GM21825 (cell line): ENCODE measurements at regions not wholly inside any gene's neighbourhood (a gene's known extent, or its start where the extent isn't known, plus 50 kb on each side); places are given as distances from the start of the nearest gene placed in this dataset.
"Not testable (repeated sequence)": the region's sequence is repeated elsewhere in the genome, so short reads cannot be mapped to it uniquely, and the experiment has no call there.

Experiments used
- ATAC-seq: cut with Tn5 transposase; IDR thresholded peaks from one replicate; pipeline ENCODE4 v1.9.1; 2021; ENCODE audit warnings: mild to moderate bottlenecking, moderate library complexity; ENCODE audit not compliant: unreplicated experiment

DNA sequence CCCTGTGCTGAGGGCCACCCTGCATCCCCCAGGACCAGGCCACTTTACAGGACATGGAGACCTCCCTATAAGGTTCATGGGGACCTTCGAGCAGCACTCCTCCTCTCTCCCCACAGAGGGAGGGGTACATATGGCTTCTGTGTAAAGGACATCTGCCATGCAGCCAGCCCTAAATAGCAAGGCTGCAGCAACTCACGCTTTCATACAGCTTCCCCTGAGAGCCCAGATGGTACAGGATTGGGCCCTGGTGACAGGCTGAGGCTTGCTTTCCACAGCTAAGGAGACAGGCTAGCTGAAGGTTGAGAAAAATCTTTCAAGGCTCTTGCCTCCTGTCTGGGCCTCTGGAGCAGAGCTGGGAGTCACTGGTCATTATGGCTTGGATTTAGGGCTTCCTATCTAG, 147.0 kb upstream of the ZNF366 start:
- no peak for ATAC-seq

DNA sequence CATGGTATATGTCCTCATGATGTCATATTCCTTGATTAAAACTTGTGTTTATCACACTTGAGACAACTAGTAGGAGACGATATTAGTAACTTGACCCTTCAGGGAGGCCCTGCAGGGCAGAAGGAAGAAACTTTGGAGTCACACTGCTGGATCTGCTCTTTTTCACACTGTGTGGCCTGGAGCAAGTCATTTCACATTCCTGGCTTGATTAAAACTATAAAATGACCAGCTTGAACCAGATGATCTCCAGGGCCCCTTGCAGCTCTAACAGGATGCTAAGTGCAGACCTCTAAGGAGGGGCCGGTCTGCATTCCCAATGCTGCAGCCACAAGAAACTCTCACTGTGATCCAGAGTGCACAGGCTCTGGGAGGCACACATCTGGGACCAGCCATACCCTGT, 146.4 kb upstream of the ZNF366 start:
- no peak for ATAC-seq

DNA sequence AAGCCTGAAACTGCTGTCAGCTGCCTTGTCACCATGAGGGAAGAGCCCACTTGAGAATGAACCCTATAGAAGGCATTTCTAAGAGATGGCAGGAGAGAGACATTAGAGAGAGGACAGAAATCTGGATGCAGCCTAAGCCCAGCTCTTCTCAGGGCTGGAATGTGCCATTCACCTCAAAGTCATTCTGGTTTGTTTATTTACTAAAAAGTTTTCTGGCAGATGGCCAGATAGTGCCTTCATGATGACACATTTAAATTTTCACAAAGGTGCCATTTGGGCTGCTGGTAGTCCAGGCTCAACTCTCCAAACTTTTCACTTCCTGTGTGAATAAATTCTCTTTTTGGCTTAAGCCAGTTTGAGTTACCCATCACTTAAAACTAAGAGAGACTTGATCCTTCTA, 144.6 kb upstream of the ZNF366 start:
- no peak for ATAC-seq

DNA sequence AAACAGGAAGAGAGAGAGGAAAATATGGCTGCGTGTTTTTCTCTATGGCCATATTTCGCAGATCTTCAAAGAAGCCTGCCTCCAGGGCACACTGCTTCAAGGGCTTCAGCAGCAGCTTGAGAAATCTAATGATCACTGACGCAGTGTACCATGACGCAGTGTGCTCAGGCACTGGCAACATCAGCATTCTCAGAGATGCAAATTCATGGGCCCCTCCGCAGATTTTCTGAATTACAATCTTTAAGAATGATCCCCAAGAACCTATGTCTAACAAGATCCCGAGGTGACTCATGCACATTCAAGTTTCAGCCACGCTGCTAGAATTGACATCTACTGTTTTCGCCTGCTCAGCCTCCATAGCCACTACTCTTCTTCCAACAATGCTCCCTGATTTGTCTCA, 143.9 kb upstream of the ZNF366 start:
- no peak for ATAC-seq

DNA sequence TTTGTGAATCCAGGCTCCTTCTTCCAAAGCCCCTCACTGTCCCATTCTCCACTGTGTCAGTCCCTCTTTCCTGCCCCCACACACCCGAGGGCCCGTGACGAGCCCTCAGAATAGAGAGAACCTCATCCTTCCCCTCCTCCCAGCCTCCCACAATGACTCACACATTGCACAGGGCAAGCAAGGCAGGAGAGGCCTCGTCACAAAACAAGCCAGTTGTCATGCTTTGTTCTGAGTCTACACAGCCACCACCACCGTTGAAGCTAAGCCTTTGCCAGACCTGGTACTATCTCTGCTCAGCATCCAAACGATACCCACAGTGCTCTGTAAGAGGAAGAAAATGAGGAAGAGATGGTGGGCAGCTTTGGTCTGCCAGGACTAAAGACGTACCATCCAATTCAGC, 142.2 kb upstream of the ZNF366 start:
- ATAC-seq, result no peak

DNA sequence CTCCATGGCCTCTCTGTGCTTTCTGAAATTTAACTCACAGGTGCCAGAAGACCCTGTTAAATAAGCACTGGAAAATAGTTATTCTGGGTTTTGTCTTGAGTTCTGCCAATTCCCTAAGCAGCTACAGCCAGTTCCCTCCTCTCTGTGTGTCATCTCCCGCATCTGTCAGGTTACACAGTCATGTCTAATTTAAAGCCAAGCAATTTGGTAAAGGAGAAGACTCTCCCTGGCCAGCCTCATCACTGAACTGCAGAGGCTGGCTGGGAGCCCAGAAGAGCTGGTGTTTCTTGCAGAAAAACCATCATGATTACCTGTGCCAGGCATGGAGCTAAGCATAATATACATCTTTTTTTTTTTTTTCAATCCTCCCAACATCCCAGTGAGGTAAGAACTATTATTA, 141.3 kb upstream of the ZNF366 start:
- ATAC-seq, result no peak

DNA sequence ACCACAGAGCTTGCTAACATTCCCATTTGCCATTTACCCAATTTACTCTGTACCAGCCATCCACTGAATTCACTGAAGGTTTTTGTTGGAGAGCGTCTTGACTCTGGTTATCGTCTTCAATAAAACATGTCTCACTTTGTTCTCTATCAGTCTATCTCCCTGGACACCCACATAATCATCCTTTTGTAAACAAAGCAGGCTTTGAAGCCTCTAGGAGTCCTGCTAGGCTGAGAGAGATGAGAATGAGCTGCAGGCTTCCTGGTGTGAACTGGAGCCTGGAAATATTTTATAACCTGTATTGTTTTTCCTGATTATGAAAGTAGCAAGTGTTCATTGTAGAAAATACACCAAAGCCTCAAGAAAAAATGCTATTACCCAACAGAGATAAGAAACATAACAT, 140.6 kb upstream of the ZNF366 start:
- no peak for ATAC-seq

DNA sequence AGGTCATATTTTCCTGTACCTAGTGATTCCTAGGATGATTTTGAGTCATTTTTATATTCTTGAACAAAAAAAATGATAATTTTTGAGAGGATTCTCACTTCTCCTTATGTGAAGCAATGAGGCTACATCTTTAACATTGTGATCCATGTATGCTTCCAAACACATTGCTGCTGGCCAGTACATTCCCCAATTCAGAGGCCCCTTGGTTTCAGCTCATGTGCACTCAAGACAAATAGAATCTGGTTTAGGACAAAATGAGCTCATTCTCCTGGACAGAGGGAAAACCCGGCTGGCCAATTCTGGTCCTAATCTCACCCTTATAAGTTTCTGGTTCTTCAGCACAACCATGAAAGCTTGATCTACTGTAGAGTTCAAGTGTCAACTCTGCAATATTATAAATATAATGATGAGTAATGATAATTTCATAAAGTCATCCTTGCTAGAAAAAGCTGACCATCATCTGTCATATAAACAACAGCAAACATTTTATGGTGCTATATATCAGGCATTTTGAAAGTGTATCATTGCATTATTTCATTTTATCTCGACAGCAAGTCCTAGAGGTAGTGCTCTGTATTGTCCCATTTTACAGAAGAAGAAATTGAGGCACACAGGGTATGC, 139.1 kb upstream of the ZNF366 start:
- ATAC-seq, result no peak

DNA sequence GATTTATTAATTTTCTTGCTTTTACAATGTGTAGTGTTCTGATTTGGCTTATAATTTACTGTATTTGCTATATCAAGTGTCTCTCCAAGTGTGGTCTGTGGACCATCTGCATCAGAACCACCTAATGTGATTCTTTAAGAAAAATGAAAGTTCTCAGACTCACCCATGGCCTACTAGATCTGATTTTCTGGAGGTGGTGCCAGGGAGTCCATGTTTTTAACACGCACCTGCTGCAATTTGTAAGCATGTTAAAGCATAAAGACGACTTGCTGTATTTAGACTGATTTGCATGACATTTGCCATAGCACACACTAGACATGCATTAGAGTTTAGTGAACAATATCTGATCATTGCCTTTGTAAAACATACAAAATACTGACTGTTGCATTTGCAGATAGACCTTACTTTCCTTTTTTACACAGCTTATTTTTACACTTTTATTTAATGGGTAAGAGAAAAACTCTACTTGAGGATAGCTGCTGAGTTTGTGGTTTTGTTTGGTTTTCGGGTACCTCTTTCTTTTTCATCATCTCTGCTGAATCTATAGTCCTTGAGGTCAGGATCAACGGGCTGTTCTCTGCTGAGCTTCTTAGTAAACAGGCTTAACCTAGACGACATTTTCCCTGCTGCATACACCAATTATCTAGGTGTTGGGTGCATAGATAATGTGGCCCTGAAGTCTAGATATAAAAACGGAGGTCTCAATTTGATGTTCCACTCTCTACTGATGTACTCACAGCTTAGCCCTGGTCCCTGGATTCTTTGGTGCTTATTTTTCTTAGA, 138.0 kb upstream of the ZNF366 start:
- no peak for ATAC-seq

DNA sequence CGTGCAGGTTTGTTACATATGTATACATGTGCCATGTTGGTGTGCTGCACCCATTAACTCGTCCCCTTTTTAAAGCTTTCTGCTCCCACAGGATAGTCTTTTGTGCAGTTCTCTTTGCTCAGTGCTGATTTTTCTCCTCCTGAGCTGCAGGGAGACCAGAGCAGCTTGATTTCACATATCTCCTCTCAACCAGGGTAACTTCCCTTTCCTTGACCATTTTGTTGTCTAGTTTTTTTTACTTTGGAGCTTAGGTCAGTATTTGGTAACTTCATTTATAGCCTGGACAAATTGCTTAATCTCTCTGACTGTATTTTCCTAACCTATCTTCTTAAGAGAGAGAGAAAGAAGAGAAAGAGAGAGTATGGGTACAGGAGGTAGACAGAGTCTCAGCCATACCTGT, 137.1 kb upstream of the ZNF366 start:
- no peak for ATAC-seq

DNA sequence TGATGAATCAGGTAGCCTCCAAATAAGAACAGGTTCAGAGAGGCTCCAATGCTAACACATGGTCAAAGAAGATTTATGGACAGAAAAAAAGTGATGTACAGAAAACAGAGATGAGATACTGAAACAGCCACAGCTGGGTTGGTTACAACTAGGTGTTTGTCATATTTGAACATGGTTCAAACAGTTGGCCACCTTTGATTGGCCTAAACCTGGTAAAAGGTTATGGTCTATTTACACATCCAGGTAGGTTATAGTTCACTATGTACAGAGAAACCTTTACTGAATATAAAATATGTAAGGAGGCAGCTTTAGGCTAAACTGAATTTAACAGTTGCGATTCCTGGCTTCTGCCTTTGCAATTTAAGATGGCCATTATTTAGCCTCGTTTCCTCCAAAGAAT, 134.0 kb upstream of the ZNF366 start:
- ATAC-seq, result no peak

DNA sequence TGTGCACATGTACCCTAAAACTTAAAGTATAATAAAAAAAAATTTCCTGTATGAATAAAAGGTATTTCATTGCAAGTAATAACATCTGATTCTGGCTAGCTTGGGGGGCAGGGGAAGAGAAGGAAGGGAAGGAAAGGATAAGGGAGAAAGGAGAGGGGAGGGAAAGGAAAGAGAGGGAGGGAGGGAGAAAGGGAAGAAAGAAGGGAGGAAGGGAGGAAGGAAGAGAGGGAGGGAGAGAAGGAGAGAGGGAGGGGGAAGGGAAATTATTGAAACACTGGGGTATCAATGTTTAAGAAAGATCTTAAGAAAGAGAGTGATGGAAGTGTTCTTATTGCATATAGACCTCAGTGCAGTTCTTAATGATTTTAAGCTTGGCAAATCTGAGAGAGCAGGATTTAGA, 129.8 kb upstream of the ZNF366 start:
- ATAC-seq, result no peak

DNA sequence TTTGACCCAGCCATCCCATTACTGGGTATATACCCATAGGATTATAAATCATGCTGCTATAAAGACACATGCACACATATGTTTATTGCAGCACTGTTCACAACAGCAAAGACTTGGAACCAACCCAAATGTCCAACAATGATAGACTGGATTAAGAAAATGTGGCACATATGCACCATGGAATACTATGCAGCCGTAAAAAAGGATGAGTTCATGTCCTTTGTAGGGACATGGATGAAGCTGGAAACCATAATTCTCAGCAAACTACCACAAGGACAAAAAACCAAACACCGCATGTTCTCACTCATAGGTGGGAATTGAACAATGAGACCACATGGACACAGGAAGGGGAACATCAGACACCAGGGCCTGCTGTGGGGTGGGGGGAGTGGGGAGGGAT, 129.4 kb upstream of the ZNF366 start:
- ATAC-seq, result not testable (repeated sequence)

DNA sequence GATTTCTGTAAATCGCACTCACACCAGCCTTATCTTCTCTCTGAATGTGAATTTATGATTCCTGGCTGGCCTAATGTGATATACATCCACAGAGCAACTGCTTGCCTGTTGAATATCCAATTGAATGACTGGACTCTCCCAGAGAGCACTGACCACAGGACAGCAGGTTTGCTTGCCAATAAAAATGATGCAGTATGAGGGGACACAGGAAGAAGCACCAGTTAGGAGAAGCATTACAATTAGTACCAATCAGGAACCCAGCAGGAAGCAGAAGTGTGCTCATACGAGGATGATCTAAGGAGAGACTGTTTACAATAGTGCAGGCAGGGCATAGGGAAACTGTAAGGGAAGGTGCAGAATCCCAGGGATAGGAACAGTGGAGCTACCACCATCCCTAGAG, 127.2 kb upstream of the ZNF366 start:
- no peak for ATAC-seq

DNA sequence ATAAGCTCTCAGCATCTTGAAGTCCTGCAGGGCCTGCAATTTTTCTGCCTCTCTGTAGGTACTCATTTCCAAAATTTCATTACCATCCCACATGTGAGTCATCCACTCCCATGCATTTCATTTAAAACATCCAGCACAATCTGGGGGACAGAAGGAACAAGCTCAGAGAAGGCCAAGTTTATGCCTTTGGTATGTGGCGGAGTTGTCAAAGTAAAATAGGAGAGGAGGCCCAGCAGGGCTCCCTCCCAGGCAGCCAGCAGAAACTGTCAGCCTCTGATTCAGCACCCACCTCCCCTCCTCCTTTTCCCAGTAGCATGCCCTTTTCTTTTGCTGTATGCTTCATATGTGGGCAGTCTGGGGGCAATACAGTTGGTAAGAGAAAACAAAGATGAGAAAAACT, 126.4 kb upstream of the ZNF366 start:
- ATAC-seq, result no peak

DNA sequence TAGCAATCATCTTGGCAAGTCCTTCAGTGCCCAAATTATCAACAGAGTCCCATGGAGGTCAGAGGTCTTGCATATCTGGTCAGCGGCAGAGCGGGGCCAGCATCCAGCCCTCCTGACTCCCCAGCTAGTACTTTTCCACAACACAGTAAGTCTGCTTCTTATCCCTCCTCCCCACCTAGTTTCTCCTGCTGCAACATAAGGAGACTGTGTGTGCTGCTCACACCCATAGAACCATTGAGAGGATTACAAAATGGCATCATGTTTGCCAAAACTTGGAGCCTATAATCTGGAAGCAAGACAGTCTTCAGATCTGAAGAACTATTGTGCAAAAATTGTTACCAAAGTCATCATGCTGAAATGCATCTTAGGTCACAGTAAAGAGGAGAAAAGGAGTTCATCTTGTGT, 125.8 kb upstream of the ZNF366 start:
- ATAC-seq, result no peak

DNA sequence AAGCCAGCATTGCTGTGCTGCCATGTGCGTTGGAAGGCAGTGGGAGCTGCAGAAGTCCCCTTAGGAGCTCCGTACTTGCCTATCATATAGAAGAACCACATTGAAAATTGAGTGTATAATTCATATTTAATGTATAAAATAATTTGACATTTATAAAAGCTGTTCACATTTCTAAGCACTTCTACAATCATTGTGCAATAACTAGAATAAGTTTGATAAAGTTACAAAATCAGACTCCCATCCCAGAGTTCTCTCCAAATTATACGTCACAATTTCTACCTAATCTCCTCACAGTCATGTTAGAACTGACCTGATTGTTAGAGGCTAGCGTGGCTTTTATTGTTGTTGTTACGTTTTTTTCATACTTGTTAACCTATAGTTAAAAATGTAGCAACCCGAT, 123.5 kb upstream of the ZNF366 start:
- no peak for ATAC-seq

DNA sequence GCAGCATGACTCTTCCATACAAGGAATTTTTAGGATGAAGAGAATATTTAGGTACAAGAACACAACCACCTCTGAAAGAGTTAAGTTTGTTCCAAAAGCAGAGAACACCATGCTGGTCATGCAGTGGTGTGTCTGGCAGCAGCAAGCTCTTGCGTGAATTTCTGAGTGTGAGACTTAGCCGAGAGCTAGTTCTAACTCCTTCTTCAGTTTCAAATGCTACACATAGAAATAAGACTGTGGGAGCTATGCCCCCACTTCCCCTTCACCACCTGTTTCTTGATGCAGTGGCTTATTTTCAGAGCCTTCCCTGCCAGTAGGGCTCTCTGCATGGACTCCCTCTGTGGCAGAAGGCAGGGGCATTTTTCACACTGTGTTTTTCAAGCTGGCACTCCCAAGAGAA, 122.9 kb upstream of the ZNF366 start:
- no peak for ATAC-seq

DNA sequence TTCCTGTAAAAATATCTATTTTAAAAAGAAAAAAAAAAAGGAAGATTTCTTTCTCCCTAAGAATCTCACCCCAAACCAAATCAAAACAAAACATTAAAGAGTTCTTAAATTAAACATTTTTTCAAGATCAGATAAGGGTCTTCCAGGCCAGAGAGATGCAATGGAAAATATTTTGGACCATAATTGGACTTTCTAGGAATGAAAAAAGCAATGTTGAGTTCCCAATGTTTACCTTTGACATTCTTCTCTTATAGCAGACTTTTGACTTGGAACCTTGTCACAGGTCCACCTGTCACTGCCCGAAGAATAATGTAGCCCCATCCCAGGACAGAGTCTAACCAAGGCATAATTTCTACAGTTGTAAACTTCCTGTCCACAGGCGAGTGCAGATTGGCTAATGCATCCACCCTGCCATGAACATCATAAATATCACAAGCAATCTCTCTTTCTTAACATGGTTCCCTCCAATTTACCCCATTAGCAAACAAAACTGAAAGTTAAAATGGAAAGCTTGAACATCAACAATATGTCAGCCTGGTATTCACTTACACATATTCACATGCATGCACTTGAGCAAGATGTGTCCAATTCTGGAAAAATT, 121.7 kb upstream of the ZNF366 start:
- ATAC-seq, result no peak

DNA sequence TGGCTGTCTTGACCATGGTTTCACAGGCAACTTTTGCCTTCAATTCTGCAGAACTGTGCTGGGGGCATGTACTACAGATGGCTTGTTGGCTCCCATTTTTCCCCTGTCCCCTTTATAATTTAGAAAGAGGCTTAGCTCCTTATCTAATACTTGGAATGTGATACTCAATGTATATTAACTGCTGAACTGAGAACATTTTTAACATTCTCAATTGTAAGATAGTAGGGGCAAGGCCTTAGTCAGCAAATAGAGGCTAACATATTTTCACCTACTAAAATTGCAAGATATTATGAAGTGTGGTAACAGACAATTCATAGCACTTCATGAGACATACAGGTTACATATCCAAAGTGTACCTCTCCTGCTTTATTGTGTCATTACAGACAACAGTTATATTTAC, 118.1 kb upstream of the ZNF366 start:
- ATAC-seq, result no peak

DNA sequence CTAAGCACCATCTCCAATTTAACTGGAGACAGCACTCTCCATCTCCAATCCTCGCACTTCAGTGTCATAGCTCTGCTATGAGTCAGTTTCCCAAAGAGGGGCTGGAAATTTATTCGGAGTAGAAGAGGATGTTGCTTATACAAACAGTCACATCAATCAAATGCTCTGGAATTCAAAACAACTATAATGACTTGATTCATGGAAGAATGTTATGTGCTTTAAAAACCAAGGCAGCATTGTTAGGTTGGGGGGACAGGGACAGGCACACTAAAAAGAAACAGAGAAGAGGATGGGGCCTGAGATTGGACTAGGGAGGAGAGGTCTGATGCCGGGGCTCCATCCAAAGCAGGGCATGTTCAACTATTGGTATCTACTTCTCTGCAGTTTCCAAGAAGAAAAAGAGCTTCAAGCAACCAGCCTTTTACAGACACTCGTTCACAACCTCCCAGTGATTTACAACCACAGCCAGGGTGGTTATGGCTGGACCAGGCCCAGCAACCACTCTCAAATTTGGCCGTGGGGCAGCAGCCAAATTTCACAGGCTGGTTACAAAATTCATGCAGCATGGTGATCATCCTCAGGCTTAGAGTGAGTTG, 117.5 kb upstream of the ZNF366 start:
- ATAC-seq, result no peak

DNA sequence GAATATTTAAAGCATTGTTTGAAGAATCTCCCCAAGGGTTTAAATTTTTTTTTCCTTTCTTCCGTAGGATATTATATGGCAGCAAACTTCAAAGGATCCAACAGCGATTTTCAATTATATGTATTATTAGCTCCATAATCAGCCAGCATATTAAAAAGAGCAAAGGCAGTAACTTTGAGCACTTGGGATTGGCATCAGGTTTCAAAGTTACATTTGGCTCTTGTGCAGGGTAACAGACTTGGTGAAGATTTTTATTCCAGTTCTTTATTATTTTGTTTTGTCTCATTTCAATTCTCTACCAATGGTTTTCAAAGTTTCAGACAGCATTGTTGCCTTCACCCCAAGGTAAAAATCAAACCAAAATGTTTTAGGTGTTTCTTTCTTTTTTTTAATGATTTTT, 116.7 kb upstream of the ZNF366 start:
- no peak for ATAC-seq
